Breast epithelium (tissue), 4 donors: ENCODE measurements at regions not wholly inside any gene's neighbourhood (a gene's known extent, or its start where the extent isn't known, plus 50 kb on each side); places are given as distances from the start of the nearest gene placed in this dataset.

ENCODE experiments used
- DNase-seq, 2 donors: peaks; one replicate each; pipeline ENCODE4 v3.0.0-alpha.2; 2019; ENCODE audit warnings: low spot score in 2 of 2
- H3K27ac ChIP-seq, 2 donors: fragments of 200-600 bp; sonication (generic) in 1 of 2; one replicate each; pipeline ENCODE4 v1.5.1; 2016 to 2019; ENCODE audit warnings: mild to moderate bottlenecking in 1 of 2
- H3K27me3 ChIP-seq, 2 donors: fragments of 200-600 bp; sonication (generic) in 1 of 2; one replicate each; pipeline versions ENCODE4 v1.5.1 to v1.6.0; 2017 to 2019; ENCODE audit warnings: control low read depth in 1 of 2, mild to moderate bottlenecking in 1 of 2
- H3K36me3 ChIP-seq: fragments of 200-600 bp; one replicate; pipeline ENCODE4 v1.5.1; 2019
- H3K4me1 ChIP-seq, 2 donors: fragments of 200-600 bp; sonication (generic); one replicate each; pipeline ENCODE4 v1.5.1; 2016 to 2019; ENCODE audit warnings: control low read depth in 1 of 2
- H3K4me3 ChIP-seq, 3 donors: fragments of 200-600 bp; sonication (generic); 1 replicate in 2 of 3; 2 replicates in 1 of 3; pipeline ENCODE4 v1.5.1; 2016 to 2019; ENCODE audit warnings: mild to moderate bottlenecking in 3 of 3, moderate library complexity in 2 of 3
- H3K9me3 ChIP-seq, 2 donors: fragments of 200-600 bp; sonication (generic) in 1 of 2; one replicate each; pipeline ENCODE4 v1.5.1; 2016 to 2019; ENCODE audit warnings: control low read depth in 1 of 2
- POLR2A ChIP-seq: fragments of 450-650 bp; IDR thresholded peaks from one replicate; pipeline ENCODE4 v1.6.1; 2016; ENCODE audit warnings: antibody characterized with exemption, mild to moderate bottlenecking, moderate library complexity
- POLR2AphosphoS5 ChIP-seq, 3 donors: sonication (generic); formaldehyde crosslinking; IDR thresholded peaks; one replicate each; pipeline ENCODE4 v1.6.1; 2017; ENCODE audit warnings: antibody characterized with exemption in 3 of 3
- intact Hi-C: fragments of 100-400 bp; cut with DNase I; formaldehyde crosslinking; loops from one replicate; pipeline ENCODE4 v1.15.1; 2023; ENCODE audit warnings: low total_unique reads
- TF ChIP-seq, protein P1 (sequence below), 3 donors: fragments of 450-650 bp; IDR thresholded peaks; one replicate each; pipeline ENCODE4 v1.5.1; 2016 to 2017; ENCODE audit warnings: antibody characterized with exemption in 3 of 3, mild to moderate bottlenecking in 3 of 3, moderate library complexity in 3 of 3

DNA sequence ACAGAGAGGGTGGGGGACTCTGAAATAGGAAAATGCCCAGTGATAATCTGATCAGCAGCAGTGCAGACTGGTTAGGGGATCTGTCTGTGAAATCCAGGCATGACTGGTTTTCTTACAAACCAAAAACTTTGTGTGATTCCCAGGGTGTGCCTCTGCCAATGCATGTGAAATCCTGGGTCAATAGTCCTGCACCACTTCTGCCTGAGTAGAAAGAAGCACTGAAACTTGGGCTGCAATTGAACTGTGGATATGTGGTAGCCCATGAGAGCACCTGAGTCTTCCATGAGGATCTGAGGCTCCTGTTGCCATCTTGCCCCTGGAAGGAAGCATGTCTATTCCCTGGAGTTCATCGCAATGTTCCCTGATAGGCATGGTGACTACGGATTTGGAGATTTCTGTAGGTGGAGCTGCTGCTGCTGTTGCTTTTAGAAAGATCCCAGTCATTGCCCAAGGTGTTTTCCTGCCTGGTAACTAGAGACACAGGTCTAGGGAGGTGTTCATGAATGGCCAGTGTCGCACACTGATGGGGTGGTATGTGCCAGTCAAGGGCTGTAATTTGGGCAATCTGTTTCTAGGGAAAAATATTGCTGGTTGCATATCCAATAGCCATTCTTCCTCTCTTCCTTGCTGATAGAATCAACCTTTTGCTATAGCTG is 146.7 kb downstream of the CARTPT start:
- Histone ChIP-seq H3K4me1 (no peaks in the 10 kb centered on the region), H3K27ac (no peak overlapping the region), H3K36me3 (no peaks in the 10 kb centered on the region), H3K4me3 (no peak overlapping the region), H3K9me3 (no peaks in the 10 kb centered on the region), H3K27me3 (no peaks in the 10 kb centered on the region)
- DNase-seq: no peak
- no peak for TF ChIP-seq POLR2AphosphoS5 (IDR thresholded peaks at IDR 0.05)
- TF ChIP-seq, protein P1, sequence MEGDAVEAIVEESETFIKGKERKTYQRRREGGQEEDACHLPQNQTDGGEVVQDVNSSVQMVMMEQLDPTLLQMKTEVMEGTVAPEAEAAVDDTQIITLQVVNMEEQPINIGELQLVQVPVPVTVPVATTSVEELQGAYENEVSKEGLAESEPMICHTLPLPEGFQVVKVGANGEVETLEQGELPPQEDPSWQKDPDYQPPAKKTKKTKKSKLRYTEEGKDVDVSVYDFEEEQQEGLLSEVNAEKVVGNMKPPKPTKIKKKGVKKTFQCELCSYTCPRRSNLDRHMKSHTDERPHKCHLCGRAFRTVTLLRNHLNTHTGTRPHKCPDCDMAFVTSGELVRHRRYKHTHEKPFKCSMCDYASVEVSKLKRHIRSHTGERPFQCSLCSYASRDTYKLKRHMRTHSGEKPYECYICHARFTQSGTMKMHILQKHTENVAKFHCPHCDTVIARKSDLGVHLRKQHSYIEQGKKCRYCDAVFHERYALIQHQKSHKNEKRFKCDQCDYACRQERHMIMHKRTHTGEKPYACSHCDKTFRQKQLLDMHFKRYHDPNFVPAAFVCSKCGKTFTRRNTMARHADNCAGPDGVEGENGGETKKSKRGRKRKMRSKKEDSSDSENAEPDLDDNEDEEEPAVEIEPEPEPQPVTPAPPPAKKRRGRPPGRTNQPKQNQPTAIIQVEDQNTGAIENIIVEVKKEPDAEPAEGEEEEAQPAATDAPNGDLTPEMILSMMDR (IDR thresholded peaks at IDR 0.05): no peak
- no peak for TF ChIP-seq POLR2A
- intact Hi-C loops: no loop called here

DNA sequence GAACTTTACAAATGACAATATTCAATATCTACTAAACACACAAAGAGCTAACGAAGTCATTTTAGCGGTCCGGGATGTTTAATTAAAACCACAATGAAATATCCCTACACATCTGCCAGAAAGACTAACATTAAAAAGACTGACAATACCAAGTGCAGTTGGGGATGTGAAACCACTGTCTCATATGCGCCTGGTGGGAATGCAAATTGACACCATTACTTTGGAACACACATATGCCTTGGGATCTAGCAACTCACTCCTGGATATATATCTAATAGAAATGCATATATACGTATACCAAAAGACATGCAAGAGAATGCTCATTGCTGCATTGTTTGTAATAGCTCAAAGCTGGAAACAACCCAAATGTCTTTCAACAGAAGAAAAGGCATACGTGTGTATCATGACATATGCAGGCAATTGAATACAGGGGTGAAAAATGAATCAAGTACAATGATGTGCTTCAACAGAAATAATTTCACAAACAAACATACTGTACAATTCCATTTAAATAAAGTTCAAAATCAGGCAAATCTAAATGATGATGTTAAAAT is 153.3 kb downstream of the CARTPT start:
- no peak for DNase-seq
- Histone ChIP-seq H3K4me3 (no peak overlapping the region), H3K36me3 (no peaks in the 10 kb centered on the region), H3K27ac (no peak overlapping the region), H3K4me1 (no peaks in the 10 kb centered on the region), H3K9me3 (no peaks in the 10 kb centered on the region), H3K27me3 (no peaks in the 10 kb centered on the region)
- intact Hi-C loops: no loop called here
- TF ChIP-seq, protein P1 (IDR thresholded peaks at IDR 0.05): no peak
- TF ChIP-seq POLR2AphosphoS5 (IDR thresholded peaks at IDR 0.05): no peak
- TF ChIP-seq POLR2A: no peak

DNA sequence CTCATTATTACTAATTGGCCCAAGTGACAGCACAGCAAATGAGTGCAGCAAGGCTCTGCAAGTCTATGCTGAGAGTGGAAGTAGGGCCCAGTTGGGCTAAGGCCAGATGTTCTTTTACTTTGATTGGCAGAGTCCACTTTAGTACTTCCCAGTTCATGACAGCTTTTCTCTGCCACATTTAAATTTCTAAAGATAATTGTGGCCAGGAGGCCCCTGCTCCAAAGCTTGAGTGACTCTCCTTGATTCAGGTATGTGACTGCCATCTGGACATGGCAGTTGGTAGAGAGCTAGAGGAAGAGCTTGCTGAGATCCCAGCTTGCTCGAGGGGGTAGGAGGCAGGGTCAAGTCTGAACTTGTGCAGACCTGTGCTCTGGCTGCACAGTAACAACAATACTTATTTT is 154.1 kb downstream of the CARTPT start:
- TF ChIP-seq POLR2A (no peak), POLR2AphosphoS5 (IDR thresholded peaks at IDR 0.05) (no peak)
- TF ChIP-seq, protein P1 (IDR thresholded peaks at IDR 0.05): no peak
- Histone ChIP-seq H3K27me3 (no peaks in the 10 kb centered on the region), H3K36me3 (no peaks in the 10 kb centered on the region), H3K4me1 (no peaks in the 10 kb centered on the region), H3K27ac (no peak overlapping the region), H3K4me3 (no peak overlapping the region), H3K9me3 (no peaks in the 10 kb centered on the region)
- DNase-seq: no peak
- intact Hi-C loops: no loop called here

DNA sequence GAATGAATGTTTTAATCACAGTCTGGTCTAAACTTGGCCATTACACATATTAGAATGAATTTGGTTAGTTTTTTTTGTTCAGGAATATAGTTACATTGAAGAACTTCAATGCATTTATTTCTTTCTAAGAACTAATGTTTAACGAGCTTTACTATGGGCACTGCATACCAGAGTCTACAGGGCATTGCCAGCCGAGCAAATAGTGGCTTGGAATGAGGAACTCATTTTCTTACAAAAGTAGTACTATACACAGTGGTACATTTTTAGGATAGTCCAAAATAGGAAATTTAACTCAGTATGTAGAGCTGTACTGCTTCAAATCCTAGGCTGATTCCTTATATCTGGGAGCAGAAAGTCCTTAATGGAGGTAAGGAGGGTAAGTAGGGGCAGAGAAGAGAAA is 155.4 kb downstream of the CARTPT start:
- no peaks in the 10 kb centered on the region for H3K27me3 ChIP-seq
- H3K4me3 ChIP-seq: no peak overlapping the region
- no peak for DNase-seq
- no peaks in the 10 kb centered on the region for H3K9me3 ChIP-seq
- TF ChIP-seq POLR2A (no peak), POLR2AphosphoS5 (IDR thresholded peaks at IDR 0.05) (no peak)
- TF ChIP-seq, protein P1 (IDR thresholded peaks at IDR 0.05): no peak
- H3K4me1 ChIP-seq: no peaks in the 10 kb centered on the region
- H3K36me3 ChIP-seq: no peaks in the 10 kb centered on the region
- intact Hi-C loops: no loop called here
- no peak overlapping the region for H3K27ac ChIP-seq

DNA sequence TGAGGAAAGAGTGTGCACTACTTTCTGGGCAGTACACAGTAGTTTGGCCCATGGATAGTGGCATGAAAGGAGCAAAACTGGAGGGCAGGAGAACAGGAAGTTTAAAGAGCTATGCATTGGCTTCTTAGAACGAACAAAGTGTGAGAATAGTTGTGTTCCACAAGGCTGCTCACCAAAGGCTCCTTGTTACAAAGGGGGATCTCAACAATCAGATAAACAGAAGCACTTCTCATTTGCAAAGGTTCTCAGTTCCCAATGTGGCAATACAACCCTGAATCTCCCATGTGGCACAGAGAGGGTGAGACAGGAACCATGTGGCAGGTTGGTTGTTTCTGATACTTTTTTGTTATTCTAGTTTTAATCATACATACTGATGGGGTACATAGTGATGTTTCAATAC is 158.4 kb downstream of the CARTPT start:
- H3K4me3 ChIP-seq: no peak overlapping the region
- H3K36me3 ChIP-seq: no peaks in the 10 kb centered on the region
- no peaks in the 10 kb centered on the region for H3K4me1 ChIP-seq
- TF ChIP-seq POLR2AphosphoS5 (IDR thresholded peaks at IDR 0.05): no peak
- TF ChIP-seq POLR2A: no peak
- TF ChIP-seq, protein P1 (IDR thresholded peaks at IDR 0.05): no peak
- intact Hi-C loops: no loop called here
- H3K27ac ChIP-seq: no peak overlapping the region
- DNase-seq: no peak
- no peaks in the 10 kb centered on the region for H3K27me3 ChIP-seq
- no peaks in the 10 kb centered on the region for H3K9me3 ChIP-seq
